WTC11 (cell line): ENCODE measurements at regions not wholly inside any gene's neighbourhood (a gene's known extent, or its start where the extent isn't known, plus 50 kb on each side); places are given as distances from the start of the nearest gene placed in this dataset.

Experiments
- CTCF ChIP-seq: fragments of 200-600 bp; IDR thresholded peaks from 2 replicates; pipeline ENCODE4 v1.8.0; 2022; ENCODE audit warnings: antibody characterized with exemption
- FOXP1 ChIP-seq: sonication (generic); formaldehyde crosslinking; IDR thresholded peaks from 2 replicates; pipeline ENCODE4 v1.8.0; 2022; ENCODE audit warnings: missing genetic modification reagents, mild to moderate bottlenecking, moderate library complexity, borderline replicate concordance
- ZNF317 ChIP-seq: sonication (generic); formaldehyde crosslinking; IDR thresholded peaks from 2 replicates; pipeline ENCODE4 v1.8.1; 2023; ENCODE audit warnings: low read depth, mild to moderate bottlenecking, moderate library complexity, missing genetic modification reagents, borderline replicate concordance
- TF ChIP-seq, protein P1 (sequence below): sonication (generic); formaldehyde crosslinking; IDR thresholded peaks from 2 replicates; pipeline ENCODE4 v1.8.1; 2023; ENCODE audit warnings: mild to moderate bottlenecking, missing genetic modification reagents, borderline replicate concordance

- TF ChIP-seq CTCF, result no peak
- no peak for TF ChIP-seq ZNF317 (CRISPR knock-in tag)
- no peak for TF ChIP-seq FOXP1 (CRISPR knock-in tag)
- TF ChIP-seq, protein P1, sequence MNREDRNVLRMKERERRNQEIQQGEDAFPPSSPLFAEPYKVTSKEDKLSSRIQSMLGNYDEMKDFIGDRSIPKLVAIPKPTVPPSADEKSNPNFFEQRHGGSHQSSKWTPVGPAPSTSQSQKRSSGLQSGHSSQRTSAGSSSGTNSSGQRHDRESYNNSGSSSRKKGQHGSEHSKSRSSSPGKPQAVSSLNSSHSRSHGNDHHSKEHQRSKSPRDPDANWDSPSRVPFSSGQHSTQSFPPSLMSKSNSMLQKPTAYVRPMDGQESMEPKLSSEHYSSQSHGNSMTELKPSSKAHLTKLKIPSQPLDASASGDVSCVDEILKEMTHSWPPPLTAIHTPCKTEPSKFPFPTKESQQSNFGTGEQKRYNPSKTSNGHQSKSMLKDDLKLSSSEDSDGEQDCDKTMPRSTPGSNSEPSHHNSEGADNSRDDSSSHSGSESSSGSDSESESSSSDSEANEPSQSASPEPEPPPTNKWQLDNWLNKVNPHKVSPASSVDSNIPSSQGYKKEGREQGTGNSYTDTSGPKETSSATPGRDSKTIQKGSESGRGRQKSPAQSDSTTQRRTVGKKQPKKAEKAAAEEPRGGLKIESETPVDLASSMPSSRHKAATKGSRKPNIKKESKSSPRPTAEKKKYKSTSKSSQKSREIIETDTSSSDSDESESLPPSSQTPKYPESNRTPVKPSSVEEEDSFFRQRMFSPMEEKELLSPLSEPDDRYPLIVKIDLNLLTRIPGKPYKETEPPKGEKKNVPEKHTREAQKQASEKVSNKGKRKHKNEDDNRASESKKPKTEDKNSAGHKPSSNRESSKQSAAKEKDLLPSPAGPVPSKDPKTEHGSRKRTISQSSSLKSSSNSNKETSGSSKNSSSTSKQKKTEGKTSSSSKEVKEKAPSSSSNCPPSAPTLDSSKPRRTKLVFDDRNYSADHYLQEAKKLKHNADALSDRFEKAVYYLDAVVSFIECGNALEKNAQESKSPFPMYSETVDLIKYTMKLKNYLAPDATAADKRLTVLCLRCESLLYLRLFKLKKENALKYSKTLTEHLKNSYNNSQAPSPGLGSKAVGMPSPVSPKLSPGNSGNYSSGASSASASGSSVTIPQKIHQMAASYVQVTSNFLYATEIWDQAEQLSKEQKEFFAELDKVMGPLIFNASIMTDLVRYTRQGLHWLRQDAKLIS (CRISPR knock-in tag), result no peak
Measured at GRCh38 chr1:106564192-106564591, 492.3 kb upstream of the PRMT6 start.
